ACHN (cell line): ENCODE measurements at regions not wholly inside any gene's neighbourhood (a gene's known extent, or its start where the extent isn't known, plus 50 kb on each side); places are given as distances from the start of the nearest gene placed in this dataset.
"Not testable (repeated sequence)": the region's sequence is repeated elsewhere in the genome, so short reads cannot be mapped to it uniquely, and the experiment has no call there.

Experiments used
- DNase-seq: peaks from one replicate; pipeline ENCODE4 v3.0.0-alpha.2; 2015
- in situ Hi-C: cut with HindIII; loops from 2 replicates; pipeline ENCODE4 v1.10.0; 2017; ENCODE audit warnings: low sequenced_read_pairs, low pct_ligation_motif_present, low pct_unique_long_range_greater_than_20kb

DNA sequence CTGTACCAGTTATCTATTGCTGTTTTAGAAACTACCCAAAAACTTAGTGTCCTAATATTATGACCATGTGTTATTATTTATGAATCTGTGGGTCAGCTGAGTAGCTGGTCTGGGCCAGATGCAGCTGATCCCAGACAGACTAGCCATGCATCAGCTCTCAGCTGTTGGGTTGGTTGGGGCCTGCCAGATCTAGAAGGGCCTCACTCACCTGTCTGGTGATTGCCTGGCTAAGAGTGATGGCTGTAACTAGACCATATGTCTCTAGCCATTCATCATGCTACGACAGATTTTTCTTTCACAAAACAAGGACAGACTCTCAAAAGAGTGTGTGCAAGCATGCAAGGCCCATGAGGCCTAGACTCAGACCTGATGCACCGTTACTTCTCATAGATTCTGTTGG lies 403.2 kb downstream of the SAMD5 start:
- in situ Hi-C loops, result no loop called here
- DNase-seq, result no peak

DNA sequence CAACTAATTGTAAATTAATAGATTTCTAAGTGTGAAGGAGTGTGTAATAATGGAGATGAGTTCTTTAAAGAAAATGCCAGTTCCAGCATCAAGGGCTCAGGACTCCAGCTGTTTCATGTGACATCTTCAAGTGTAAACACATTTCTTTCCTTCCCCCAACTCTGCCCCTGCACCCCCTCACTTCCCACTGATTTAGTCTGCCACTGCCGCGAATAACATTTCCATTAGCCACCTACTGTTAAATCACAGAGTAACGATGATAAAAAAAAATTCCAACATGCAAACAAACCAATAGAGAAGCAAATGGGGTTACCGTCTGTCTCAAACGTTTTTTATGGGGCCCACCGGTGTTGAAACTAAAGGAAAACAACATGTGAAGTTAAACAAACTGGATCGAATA lies 414.3 kb downstream of the SAMD5 start:
- DNase-seq, result no peak
- in situ Hi-C loops, result no loop called here

DNA sequence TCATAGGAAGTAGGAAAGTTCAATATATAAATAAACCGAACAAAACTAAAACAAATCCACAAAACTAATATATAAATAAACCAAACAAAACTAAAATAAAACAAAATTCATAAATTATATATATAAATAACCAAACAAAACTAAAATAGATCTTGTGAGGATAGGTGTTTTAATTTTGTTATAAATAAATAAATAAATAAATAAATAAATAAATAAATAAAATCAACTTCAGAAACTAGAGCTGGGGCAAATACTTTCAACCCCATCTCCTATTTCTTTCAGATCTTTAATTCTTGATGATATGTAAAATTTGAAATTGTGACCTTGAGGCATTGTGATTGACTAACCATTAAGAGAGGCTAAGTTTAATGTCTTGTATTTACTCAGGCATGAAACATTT lies 416.1 kb downstream of the SAMD5 start:
- in situ Hi-C loops, result no loop called here
- no peak for DNase-seq

DNA sequence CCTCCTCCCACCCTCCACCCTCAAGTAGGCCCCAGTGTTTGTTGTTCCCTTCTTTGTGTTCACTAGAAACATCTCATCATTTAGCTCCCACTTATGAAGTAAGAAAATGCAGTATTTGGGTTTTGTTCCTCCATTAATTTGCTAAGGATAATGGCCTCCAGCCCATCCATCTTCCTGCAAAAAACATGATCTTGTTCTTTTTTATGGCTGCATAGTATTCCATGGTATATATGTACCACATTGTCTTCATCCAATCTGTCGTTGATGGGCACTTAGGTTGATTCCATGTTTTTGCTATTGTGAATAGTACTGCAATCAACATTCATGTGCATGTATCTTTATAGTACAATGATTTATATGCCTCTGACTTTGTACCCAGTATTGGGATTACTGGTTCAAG lies 416.8 kb upstream of the SASH1 start:
- no peak for DNase-seq
- in situ Hi-C loops, result no loop called here

DNA sequence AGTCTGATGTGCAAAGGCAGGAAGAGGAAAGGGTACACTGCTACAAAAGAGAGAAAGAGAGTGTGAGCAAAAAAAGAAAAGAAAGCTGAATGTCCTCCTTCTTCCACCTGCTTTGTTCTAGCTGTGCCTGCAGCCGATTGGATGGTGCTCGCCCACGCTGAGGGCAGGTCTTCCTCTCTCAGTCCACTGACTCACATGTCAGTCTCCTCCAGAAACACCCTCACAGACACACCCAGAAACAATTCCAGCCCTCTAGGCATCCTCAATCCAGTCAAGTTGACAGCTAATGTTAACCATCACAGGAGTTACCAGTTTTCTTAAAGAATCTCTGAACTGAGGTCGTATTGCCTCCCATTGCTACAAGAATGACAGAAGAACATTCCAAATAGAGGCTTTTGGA lies 411.9 kb upstream of the SASH1 start:
- in situ Hi-C loops, result no loop called here
- no peak for DNase-seq

DNA sequence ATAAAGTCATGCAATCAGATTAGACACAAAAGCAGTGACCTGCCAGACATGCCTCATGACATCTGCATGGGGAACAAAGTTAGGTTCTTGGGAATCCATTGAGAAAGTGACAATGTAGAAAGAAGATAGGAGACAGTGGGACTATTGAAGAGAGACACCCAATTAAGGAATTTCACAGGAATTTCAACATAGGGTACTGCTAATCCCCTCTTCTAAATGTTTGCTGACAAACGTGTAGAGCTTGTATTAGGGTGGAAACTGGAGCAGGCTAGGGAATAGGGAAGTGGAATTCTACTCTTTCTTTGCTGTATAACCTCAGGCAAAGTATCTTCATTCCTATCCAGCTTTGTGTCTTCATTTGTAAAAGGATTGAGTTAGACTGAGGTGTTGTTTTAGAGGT lies 409.4 kb upstream of the SASH1 start:
- no peak for DNase-seq
- in situ Hi-C loops, result no loop called here

DNA sequence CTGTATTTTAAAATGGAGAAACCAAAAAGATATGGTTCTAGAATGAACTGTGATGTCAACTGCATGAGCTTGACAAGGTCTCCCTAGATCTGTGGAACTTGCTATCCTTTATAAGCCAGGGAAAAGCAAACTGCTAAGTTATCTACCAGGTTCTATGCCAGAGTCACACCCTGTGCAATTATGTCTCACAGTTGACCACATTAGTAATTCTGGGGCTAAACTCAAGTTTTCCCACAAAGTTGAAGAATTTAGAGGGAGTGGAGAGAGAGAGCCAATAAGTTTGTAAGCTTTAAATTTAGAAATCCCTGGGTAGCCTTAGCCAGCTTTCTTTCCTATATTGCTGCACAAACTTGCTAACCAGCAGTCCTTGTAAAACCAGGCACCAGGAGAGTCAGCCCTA lies 407.0 kb upstream of the SASH1 start:
- no peak for DNase-seq
- in situ Hi-C loops, result no loop called here

DNA sequence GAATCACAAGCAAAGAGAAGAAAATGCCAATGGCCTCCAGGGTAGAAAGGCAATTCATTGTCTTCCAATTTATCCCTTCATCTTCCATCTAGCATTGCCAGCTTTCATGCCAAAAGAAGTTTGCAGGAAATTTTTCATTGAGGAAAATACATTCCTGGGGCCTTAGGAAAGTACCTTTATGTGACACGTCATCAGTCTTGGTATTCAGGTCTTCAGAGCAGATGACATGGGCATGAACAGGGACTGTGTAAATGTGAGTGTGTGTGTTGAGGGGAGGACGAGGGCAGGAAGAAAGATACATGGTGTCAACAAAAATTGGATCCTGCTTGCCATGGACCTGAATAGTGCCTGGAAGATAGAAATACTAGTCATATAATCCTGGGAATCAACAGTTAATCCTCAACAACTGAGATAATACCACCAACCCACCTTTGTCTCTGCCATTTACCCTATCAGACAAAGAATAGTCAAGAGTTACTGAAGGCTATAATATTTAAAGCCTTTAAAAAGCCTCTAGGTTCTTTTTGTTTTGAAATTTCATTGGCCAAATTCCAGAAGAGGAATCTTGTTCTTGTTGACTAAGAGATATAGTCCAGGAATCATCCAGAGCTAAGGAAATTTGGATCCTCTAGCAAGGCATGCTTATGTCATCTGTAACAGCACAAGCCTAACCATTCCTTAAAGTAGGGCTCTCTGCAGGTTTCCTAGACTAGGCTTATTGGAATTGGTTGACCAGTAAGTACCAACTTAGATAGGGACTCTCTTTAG lies 405.8 kb upstream of the SASH1 start:
- DNase-seq, result no peak
- in situ Hi-C loops, result no loop called here

DNA sequence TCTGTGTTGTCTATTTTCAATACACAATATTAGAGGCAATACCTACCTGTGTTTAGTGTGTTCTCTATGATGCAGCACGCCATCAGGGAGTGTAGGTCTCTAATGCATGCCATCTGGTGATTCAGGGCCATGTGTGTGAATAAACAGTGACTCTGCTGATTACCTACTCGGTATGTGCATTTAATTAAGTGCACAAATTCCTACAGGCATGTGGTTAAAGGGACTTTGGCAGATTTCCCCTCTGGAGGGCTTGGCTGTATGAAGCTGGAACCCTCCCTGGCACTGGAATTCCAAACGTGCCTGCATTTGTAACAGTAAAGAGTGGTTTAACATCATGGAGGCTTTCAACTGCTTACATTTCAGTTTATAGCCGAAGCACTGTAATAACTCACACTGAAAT lies 401.5 kb upstream of the SASH1 start:
- no peak for DNase-seq
- in situ Hi-C loops, result no loop called here

DNA sequence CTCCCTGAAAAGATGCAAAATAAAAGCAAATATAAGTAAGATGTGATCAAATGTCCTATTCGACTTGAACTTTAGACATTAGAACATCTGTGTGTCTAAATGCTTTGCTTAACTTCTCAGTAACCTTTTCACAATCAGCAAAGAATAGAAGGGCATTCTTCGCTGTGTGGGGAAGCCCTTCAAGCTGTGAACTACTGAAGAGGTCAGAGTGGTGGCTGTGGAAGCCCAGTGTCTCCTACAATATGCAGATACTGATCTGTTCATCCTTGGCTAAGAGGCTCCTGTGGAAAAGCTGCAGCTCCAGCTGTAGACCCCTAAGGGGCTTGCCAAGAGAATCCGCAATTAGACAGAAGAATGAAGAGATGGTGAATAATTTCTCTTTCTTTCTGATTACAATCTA lies 400.3 kb upstream of the SASH1 start:
- in situ Hi-C loops, result no loop called here
- no peak for DNase-seq

DNA sequence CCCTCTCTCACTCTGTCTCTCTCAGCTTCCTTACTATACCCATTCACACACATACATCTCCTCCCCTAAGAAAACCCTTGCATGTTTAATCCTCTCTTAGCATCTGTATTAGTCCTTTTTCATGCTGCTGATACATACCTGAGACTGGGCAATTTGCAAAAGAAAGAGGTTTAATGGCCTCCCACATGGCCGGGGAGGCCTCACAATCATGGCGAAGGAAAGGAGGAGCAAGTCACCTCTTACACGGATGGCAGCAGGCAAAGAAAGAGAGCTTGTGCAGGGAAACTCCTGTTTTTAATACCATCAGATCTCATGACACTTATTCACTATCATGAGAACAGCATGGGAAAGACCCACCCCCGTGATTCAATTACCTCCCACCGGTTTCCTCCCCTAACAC lies 398.5 kb upstream of the SASH1 start:
- in situ Hi-C loops, result no loop called here
- DNase-seq, result no peak

DNA sequence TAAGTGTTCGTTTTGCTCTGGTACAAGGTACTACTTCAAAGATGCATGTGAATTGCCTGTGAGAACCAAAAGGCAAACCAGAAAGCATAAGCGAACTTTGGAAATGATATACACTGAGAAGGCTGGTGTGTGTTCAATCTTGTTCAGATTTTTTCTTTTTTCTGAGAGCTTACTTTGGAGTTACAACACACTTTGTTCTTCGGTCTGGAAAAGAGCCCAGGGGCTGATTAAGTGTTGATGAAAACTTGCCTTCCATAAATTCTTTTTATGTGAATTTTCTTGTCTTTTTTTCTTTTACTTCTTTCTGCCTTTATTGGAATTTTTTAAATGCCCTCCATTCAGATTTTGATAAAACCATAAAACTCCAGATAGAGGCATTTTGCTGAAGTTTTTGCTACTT lies 395.1 kb upstream of the SASH1 start:
- no peak for DNase-seq
- in situ Hi-C loops, result no loop called here

DNA sequence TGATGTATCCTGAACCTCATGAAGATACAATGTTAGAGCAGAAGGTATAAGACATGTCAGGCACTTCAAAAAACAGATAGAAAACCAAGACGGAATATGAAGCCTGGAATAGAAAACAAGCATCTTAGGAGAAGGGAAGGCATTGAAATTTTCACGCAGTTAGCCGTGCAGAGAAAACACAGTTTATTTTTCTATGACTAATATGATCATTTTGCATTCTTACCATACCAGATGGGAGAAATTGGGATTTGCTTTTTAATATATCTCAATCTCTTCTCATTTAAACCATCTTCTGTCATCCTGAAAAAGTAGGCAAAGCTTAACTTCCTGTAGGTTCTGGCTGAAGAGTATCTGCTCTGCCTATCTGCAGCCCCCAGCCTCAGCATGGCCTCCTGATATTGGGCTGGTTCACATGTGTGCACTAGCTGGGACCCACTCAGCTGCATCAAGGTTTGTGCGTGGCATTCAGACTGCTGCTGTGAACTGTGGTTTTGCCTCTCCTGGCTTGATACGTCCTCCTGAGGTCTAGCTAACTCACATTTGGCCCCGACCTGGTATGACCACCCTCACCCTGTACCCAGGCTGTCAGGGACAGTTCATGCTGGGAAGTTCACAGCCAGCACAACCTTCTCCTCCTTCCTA lies 392.5 kb upstream of the SASH1 start:
- no peak for DNase-seq
- in situ Hi-C loops, result no loop called here

DNA sequence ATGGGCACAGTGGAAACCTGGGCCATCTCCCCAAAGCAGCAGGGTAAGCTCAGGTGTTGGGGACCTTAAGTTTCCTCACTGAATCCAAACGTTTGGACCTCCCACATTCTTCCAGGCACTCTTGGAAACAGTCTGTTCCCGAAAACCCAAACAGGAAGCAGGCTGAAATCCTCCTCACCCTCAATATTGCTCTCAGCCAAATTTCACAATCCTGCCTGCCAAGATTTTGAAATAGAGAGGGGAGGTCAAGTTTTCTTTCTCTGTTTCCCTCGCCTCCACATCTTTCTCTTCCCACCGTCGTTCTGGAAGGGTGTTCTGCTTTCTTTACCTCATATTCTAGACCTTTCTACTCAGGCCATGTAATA lies 392.0 kb upstream of the SASH1 start:
- in situ Hi-C loops, result no loop called here
- no peak for DNase-seq

DNA sequence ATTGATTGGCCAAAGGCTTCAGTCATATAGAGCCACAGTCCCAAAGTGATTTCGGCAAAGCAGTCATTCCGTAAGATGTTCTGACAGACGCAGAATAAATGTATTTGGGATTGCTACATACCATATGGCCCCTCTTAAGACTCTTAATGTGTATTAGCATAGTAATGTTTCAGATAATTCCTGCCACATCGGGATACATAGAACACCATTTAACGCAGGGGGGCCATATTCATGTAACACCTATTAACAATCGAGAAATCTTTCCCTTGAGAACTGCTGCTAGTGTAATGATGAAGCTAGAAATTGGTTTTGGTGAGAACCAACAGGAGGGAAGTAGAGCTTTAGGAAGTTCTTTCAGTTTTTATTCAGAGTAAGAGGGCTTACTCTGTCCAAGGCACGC lies 390.9 kb upstream of the SASH1 start:
- in situ Hi-C loops, result no loop called here
- DNase-seq, result no peak

DNA sequence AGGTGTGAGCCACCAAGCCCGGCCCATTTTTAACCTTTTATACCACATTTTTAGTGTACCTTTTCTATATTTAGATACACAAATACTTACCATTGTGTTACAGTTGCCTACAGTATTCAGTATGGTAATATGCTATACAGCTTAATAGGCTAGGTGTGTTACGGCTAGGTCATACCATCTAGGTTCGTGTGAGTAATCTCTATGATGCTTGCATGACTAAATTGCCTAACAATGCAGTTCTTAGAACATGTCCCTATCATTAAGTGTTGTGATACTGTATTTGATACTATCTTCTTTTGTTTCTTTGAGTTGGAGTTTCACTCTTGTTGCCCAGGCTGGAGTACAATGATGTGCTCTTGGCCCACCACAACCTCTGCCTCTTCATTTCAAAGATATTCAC lies 387.7 kb upstream of the SASH1 start:
- in situ Hi-C loops, result no loop called here
- DNase-seq, result no peak

DNA sequence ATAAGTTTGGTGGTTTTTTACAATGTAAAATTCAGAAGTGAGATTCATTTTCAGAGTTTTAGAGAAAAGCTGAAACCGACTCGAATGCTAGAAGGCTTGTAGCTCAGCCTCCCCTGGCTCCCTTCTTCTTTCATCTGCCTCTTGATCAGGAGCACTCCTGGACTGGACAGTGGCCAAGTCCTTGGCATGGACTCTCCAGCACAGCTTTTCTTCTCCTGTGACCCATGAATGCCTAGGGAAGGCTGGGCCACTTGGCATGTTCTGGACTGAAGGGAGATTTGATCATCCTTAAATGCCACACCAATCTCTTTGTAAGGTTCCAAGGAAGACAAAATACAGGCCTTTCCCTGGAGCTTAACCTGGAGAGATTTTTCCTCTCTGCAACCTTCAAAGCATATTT lies 384.0 kb upstream of the SASH1 start:
- in situ Hi-C loops, result no loop called here
- DNase-seq, result no peak

DNA sequence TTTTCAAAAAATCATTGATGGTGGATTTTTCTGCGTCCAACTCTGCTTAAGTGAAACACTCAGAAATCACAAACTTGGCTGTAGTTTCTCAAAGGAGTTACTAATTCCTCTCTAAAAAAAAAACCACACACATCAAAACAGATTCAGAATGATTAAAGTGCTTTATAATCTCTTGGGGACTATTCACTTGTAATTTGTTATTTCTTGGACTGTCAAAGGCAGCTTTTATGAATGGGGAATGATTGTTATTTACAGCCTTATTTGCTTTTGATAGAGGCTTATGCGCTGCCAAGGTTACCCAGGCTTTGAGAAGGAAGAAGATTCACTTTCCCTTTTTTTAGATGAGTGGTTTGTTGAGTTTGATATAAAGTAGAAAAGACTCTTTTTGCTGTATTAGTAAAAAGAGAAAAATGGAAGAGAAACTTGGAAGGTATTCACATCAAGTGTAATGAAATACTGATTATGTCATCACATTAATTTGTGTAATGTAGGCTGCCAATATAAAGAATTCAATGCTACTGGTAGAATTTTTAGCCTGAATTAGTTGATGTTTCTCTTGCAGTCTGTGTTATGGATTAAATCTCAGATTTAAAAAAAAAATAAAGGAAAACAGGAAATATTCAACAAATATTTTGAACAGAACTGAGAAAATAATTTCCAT lies 381.0 kb upstream of the SASH1 start:
- no peak for DNase-seq
- in situ Hi-C loops, result no loop called here

DNA sequence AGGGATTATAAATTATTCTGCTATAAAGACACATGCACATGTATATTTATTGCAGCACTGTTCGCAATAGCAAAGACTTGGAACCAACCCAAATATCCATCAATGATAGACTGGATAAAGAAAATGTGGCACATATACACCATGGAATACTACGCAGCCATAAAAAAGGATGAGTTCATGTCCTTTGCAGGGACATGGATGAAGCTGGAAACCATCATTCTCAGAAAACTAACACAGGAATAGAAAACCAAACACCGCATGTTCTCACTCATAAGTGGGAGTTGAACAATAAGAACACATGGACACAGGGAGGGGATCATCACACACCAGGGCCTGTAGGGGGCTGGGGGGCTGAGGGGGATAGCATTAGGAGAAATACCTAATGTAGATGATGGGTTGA lies 377.2 kb upstream of the SASH1 start:
- DNase-seq, result not testable (repeated sequence)

DNA sequence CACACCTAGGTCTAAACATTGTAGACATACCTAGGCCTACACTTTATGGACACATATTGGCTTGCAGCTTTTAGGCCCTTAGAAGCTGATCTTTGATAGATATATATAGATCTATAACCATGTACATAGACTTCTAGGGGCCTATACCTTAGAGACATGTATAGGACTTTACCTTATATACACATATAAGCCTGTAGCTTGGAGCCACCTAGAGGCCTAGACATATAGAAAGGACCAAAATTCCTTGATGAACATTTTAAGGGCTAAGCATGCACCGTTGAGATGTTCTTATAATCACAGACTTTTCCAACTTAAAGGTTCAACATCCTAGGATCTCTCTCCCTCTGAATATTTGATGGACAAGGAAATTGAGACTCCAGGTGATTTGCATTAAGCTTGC lies 371.7 kb upstream of the SASH1 start:
- DNase-seq, result no peak
- in situ Hi-C loops, result no loop called here

More for the DNA sequence above, 377.2 kb upstream of the SASH1 start:
- in situ Hi-C loops, result not testable (repeated sequence)
